ENCODE measurements at regions not wholly inside any gene's neighbourhood (a gene's known extent, or its start where the extent isn't known, plus 50 kb on each side); places are given as distances from the start of the nearest gene placed in this dataset.

DNA sequence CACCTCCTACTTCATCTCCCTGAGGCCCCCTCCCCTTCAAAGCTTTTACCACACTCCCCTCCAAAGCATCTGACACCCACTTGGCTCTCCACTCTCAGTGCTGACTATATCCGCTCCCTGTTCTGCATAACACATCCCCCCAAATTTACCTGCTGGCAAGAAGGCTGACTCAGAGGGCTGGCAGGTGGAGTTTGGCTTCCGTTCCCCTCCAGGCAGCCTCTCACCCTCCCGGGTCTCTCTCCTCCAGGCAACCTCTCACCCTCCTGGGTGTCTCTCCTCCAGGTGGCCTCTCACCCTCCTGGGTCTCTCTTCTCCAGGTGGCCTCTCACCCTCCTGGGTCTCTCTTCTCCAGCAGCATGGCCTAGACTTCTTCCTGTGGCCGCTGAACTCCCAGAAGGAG lies 562.1 kb downstream of the NPHP4 start:
- TF ChIP-seq, protein P1, sequence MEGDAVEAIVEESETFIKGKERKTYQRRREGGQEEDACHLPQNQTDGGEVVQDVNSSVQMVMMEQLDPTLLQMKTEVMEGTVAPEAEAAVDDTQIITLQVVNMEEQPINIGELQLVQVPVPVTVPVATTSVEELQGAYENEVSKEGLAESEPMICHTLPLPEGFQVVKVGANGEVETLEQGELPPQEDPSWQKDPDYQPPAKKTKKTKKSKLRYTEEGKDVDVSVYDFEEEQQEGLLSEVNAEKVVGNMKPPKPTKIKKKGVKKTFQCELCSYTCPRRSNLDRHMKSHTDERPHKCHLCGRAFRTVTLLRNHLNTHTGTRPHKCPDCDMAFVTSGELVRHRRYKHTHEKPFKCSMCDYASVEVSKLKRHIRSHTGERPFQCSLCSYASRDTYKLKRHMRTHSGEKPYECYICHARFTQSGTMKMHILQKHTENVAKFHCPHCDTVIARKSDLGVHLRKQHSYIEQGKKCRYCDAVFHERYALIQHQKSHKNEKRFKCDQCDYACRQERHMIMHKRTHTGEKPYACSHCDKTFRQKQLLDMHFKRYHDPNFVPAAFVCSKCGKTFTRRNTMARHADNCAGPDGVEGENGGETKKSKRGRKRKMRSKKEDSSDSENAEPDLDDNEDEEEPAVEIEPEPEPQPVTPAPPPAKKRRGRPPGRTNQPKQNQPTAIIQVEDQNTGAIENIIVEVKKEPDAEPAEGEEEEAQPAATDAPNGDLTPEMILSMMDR (IDR thresholded peaks at IDR 0.05), result no peak
- no peak for TF ChIP-seq POLR2A (IDR thresholded peaks at IDR 0.05)
- 55% methylated on average over 2 of the region's 4 CpGs for WGBS (ENCODE audit: insufficient coverage, low coverage, low lambda C conversion rate, missing lambda C conversion rate)
- no peaks in the 10 kb centered on the region for H3K27me3 ChIP-seq

DNA sequence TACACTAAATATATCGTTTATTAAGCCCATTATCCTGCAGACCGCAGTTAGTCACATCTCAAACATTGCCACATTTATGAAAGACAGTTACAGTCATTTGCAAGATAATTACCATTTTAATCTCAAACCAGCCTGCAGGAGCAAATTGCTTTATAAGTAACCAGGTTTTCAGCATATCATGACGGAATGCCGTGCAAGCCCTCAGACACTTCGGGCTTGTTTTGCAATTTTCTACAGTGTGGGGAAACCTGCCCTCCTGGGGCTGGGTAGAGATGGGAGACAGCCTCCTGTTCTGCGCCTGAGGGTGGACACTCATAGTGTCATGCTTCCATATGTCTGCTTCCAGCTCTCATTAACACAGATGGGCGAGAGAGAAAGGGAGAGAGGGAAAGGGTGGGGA lies 563.9 kb downstream of the NPHP4 start:
- intact Hi-C loops (cut with DNase I), result no loop called here
- H3K27ac ChIP-seq, result no peak overlapping the region
- H3K27me3 ChIP-seq, result no peaks in the 10 kb centered on the region
- no peak for TF ChIP-seq POLR2A (IDR thresholded peaks at IDR 0.05)
- TF ChIP-seq, protein P1 (IDR thresholded peaks at IDR 0.05), result no peak
- peaks cover 0 to 8% (median 0%) of the 10 kb centered on the region in 4 donors for H3K4me1 ChIP-seq
- H3K9me3 ChIP-seq, result no peaks in the 10 kb centered on the region
- no peak for DNase-seq
- H3K36me3 ChIP-seq, result no peaks in the 10 kb centered on the region
- no peak for ATAC-seq
- 65% methylated on average over 7 of the region's 7 CpGs for WGBS (ENCODE audit: insufficient coverage, low coverage, low lambda C conversion rate, missing lambda C conversion rate)
- H3K4me3 ChIP-seq, result no peak overlapping the region

More for the DNA sequence above, 562.1 kb downstream of the NPHP4 start:
- peaks cover 0 to 8% (median 0%) of the 10 kb centered on the region in 4 donors for H3K4me1 ChIP-seq
- no peak overlapping the region for H3K27ac ChIP-seq
- ATAC-seq, result no peak
- no peak overlapping the region for H3K4me3 ChIP-seq
- H3K36me3 ChIP-seq, result no peaks in the 10 kb centered on the region
- intact Hi-C loops (cut with DNase I), result no loop called here
- no peaks in the 10 kb centered on the region for H3K9me3 ChIP-seq
- no peak for DNase-seq

DNA sequence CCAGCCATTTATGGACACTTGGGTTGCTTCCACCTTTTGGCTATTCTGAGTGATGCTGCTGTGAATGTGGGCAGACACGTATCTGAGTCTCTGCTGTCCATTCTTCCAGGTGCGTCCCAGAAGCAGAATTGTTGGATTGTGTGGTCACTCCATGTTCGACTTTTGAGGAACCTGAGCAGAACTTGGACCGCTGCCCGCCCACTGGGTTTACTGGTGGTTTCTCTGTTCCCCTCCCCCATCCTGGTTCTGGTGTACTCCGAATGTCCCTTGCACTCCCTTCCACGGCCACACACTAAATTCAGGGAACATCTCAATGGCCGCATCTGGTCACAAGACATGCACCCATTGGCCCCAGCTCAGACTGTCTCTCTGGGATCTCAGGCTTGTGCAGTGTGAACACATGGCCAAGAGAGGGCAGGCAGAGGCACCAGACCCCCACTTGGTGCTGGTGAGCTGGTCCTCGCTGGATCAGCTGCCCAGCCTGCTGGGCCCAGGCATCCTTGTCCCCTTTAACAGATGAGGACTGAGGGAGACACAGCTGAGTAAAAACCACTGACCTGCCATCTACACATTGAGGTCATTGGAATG lies 565.1 kb downstream of the NPHP4 start:
- H3K27ac ChIP-seq, result no peak overlapping the region
- ATAC-seq (no peak), DNase-seq (no peak)
- H3K27me3 ChIP-seq, result no peaks in the 10 kb centered on the region
- intact Hi-C loops (cut with DNase I), result no loop called here
- 55% methylated on average over 5 of the region's 9 CpGs for WGBS (ENCODE audit: insufficient coverage, low coverage, low lambda C conversion rate, missing lambda C conversion rate)
- no peaks in the 10 kb centered on the region for H3K9me3 ChIP-seq
- H3K36me3 ChIP-seq, result no peaks in the 10 kb centered on the region
- TF ChIP-seq, protein P1 (IDR thresholded peaks at IDR 0.05), result no peak
- TF ChIP-seq POLR2A (IDR thresholded peaks at IDR 0.05), result no peak
- peaks cover 0 to 8% (median 0%) of the 10 kb centered on the region in 4 donors for H3K4me1 ChIP-seq
- H3K4me3 ChIP-seq, result no peak overlapping the region

DNA sequence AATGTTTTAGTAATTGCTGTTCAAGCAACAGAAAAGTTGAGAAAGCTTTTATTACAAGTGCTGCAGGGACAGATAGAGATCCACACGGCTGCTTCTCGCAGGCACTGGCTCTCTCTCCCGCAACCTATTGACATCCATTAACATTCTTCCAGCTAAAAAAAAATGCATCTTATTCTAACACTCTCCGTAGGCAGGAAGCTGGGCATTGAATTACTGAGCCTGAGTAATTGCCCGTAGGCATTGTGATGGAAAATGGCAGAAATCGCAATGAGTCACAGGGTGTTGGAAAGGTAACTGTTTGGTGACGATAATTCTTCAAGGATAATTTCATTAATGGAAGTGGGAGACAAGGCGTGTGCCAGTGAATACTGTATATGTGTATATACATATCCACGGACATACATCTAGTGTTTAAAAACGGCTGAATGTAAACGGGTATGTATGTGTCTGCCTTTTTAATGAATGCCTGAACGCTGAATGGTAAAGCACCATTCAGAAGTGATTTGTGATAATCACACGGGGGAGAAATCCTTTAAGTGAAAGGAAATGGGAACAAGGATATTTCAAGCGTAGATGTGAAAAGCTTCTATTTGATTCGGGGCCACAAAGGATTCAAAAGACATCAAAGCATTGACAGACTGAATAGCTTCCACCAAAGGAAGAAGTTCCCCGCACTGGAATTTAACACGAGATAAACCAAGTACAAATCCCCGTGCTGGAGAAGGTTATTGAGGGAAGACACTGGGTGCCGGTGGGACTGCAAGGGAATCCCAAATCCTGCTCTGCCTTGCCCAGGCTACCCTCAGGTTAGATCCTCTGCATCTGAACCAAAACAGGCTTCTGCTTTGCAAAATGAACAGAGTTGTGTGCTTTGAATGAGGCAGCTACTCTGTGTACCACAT lies 567.2 kb downstream of the NPHP4 start:
- no peak overlapping the region for H3K27ac ChIP-seq
- H3K4me3 ChIP-seq, result no peak overlapping the region
- 29% methylated on average over 19 of the region's 19 CpGs for WGBS (ENCODE audit: insufficient coverage, low coverage, low lambda C conversion rate, missing lambda C conversion rate)
- ATAC-seq, result no peak
- DNase-seq, result no peak
- no peaks in the 10 kb centered on the region for H3K9me3 ChIP-seq
- intact Hi-C loops (cut with DNase I), result no loop called here
- no peaks in the 10 kb centered on the region for H3K27me3 ChIP-seq
- H3K36me3 ChIP-seq, result no peaks in the 10 kb centered on the region
- H3K4me1 ChIP-seq, result no peaks in the 10 kb centered on the region
- TF ChIP-seq, protein P1 (IDR thresholded peaks at IDR 0.05), result no peak
- no peak for TF ChIP-seq POLR2A (IDR thresholded peaks at IDR 0.05)

Data from right lobe of liver (tissue), 6 donors.